AG04449 (cell line): ENCODE measurements at regions not wholly inside any gene's neighbourhood (a gene's known extent, or its start where the extent isn't known, plus 50 kb on each side); places are given as distances from the start of the nearest gene placed in this dataset.

Experiments used
- CTCF ChIA-PET: fragments of 350-600 bp; formaldehyde crosslinking; extraction: SDS; loops from one replicate; lab custom pipeline; 2021; ENCODE audit warnings: antibody characterized with exemption; lab: Yijun Ruan, JAX
- POLR2A ChIA-PET: fragments of 400-600, 350-600 bp; formaldehyde crosslinking; extraction: SDS; loops from one replicate; lab custom pipeline; 2020; ENCODE audit warnings: antibody characterized with exemption, inconsistent platforms; lab: Yijun Ruan, JAX
- DNase-seq: peaks from one replicate; pipeline ENCODE4 v3.0.0-alpha.2; 2010; ENCODE audit warnings: low read depth, low spot score
- H3K4me3 ChIP-seq: 2 replicates; pipeline ENCODE4 v1.5.1; 2011; ENCODE audit warnings: low read depth, mild to moderate bottlenecking, control low read depth, low read length
- CTCF ChIP-seq: IDR thresholded peaks from one replicate; pipeline ENCODE4 v1.5.1; 2011; ENCODE audit warnings: mild to moderate bottlenecking, moderate library complexity, low read length, control low read depth, inconsistent platforms; ENCODE audit not compliant: insufficient read depth; ENCODE audit errors: missing control alignments

- POLR2A ChIA-PET: no interaction called here
- no peak for DNase-seq
- CTCF ChIA-PET: no interaction called here
- TF ChIP-seq CTCF: no peak
- H3K4me3 ChIP-seq: no peak overlapping the region
Observed at GRCh38 chr13:103272770-103273169, 206.6 kb upstream of the SLC10A2 start.

DNA sequence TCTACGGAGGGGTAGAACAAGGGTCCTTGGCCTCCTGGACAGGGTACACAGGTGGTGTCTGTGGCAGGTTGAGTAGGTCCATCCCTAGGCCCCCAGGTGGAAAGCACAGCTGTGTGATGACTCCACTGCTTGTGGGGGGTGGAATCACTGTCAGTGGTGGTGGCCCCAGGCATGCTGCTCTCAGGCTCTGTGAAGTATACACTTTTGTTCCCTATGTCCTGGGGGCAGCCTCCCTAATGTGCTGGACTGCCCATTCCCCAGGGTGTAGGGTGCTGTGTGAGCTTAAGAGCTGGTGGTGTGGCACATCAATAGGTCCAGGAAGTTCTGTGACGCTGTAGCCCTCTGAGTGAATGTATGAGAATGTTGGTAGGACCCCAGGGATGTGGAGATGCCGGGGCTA lies 197.2 kb upstream of the SLC10A2 start:
- no peak for DNase-seq
- POLR2A ChIA-PET: no interaction called here
- no peak for TF ChIP-seq CTCF
- CTCF ChIA-PET: no interaction called here
- H3K4me3 ChIP-seq: no peak overlapping the region

DNA sequence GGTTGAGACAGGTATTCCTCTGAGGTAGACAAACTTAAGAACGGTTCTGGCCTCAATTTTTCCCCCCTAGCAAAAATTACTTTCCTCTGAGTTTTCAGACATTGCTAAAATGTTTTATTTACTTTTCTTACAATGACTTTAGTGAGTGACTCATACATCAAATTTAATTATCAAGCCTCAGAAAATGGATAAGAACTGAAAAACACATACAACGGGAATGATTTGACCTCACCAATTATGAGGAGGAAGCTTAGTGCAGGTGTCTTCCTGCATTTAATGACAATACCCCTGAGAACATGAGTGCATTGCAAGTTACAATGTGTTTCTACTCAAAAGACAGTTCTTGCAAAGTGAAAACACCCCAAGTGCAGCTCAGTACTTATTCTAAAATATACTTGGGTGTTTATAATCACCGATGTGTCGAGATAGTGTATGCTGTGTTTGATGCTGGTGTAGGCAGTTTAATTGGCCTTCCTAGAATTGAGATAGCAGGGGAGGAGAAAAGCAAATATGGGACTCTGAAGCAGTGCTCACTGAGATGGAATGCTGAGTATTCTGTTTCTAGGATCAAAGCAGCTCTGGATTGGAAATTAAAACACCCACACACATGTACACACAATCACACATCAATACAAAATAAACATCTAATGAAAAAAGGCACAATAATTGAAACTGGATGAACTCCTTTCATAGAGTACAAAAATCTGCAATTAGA lies 189.5 kb upstream of the SLC10A2 start:
- no peak for TF ChIP-seq CTCF
- ChIA-PET CTCF (no interaction called here), POLR2A (no interaction called here)
- H3K4me3 ChIP-seq: no peak overlapping the region
- no peak for DNase-seq

DNA sequence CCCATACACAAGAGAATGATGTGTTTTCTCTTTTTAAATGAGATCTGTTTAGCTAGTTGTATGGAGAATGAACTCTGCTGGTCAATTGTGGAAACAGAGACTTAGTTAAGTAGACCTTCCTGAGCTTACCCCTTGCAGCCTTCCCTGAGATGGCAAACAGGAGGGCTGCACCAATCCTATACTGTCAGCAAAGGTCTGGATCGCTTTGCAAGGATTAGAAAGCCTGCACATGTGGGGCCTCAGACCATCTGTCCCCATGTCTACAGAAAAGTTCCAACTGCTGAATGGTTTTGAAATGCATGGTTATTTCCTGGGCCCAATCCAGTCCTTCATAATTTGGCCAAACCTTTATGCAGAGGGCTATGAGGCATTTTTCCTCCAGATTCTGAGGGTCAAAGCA lies 183.9 kb upstream of the SLC10A2 start:
- CTCF ChIA-PET: no interaction called here
- POLR2A ChIA-PET: no interaction called here
- no peak for TF ChIP-seq CTCF
- no peak overlapping the region for H3K4me3 ChIP-seq
- DNase-seq: no peak

DNA sequence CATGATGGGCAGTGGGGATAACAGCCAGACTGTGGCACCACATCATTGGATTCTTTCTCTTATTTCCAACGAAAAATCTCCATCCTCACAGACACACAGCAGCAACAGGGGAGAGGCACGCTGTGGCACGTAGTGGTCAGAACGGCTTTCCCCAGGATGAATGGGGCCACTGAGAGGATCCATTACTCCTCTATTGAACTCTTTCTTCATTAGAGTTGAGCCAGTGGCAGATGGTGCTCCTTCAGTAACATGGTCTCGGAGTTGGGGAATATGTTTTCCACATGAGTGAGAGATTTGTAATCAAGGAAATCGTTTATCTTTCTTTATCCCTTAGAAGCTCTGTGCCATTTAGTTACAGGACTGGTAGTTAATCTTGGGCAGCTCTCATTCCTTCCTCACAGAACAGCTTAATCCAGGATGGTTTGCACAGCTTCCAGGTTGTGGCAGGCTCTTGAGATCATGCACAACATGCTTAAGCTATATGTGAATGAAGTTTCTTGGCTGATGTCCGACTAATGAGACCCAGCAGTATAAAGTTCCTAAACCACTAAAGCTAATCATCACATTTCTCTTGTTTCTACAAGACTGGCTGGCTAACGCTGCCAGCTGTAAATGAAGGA lies 180.5 kb upstream of the SLC10A2 start:
- CTCF ChIA-PET: no interaction called here
- no peak overlapping the region for H3K4me3 ChIP-seq
- DNase-seq: no peak
- no peak for TF ChIP-seq CTCF
- POLR2A ChIA-PET: no interaction called here

GRCh38 chr13:103243495-103243894 lies 177.3 kb upstream of the SLC10A2 start:
- DNase-seq: no peak
- no peak overlapping the region for H3K4me3 ChIP-seq
- POLR2A ChIA-PET: no interaction called here
- CTCF ChIA-PET: no interaction called here
- TF ChIP-seq CTCF: no peak
